CD14-positive monocyte (primary cell): ENCODE measurements at regions not wholly inside any gene's neighbourhood (a gene's known extent, or its start where the extent isn't known, plus 50 kb on each side); places are given as distances from the start of the nearest gene placed in this dataset.

Experiments
- DNase-seq, 3 donors: peaks; one replicate each; pipeline ENCODE4 v3.0.0-alpha.2; 2011 to 2022
- H2AFZ ChIP-seq: 2 replicates; pipeline ENCODE4 v1.6.0; 2012; ENCODE audit warnings: mild to moderate bottlenecking, low read depth, low read length, inconsistent platforms; ENCODE audit not compliant: insufficient read depth, poor library complexity, severe bottlenecking
- H3K27ac ChIP-seq, 2 donors: 1 replicate in 1 of 2; 2 replicates in 1 of 2; pipeline ENCODE4 v1.5.1; 2012 to 2013; ENCODE audit warnings: low read length in 2 of 2, control low read depth in 1 of 2, inconsistent platforms in 1 of 2, low read depth in 1 of 2, mild to moderate bottlenecking in 1 of 2
- H3K27me3 ChIP-seq, 2 donors: one replicate each; pipeline versions ENCODE4 v1.6.0 to v1.6.1; 2011 to 2013; ENCODE audit warnings: low read length in 2 of 2; ENCODE audit not compliant: control insufficient read depth in 2 of 2, insufficient read depth in 2 of 2
- H3K36me3 ChIP-seq, 2 donors: replicated peaks in 1 of 2; 1 replicate in 1 of 2; 2 replicates in 1 of 2; pipeline versions ENCODE4 v1.5.1 to v1.6.1; 2012 to 2013; ENCODE audit warnings: low read length in 2 of 2, control low read depth in 1 of 2, inconsistent platforms in 1 of 2, mild to moderate bottlenecking in 1 of 2; ENCODE audit not compliant: insufficient read depth in 2 of 2, control insufficient read depth in 1 of 2
- H3K4me1 ChIP-seq, 2 donors: 1 replicate in 1 of 2; 2 replicates in 1 of 2; pipeline versions ENCODE4 v1.5.1 to v1.6.1; 2012 to 2013; ENCODE audit warnings: low read length in 2 of 2, control low read depth in 1 of 2, inconsistent platforms in 1 of 2, mild to moderate bottlenecking in 1 of 2, moderate library complexity in 1 of 2; ENCODE audit not compliant: insufficient read depth in 2 of 2, control insufficient read depth in 1 of 2
- H3K4me2 ChIP-seq: replicated peaks from 2 replicates; pipeline ENCODE3; 2012; ENCODE audit warnings: low read length, moderate library complexity, mild to moderate bottlenecking; ENCODE audit not compliant: poor library complexity, severe bottlenecking; ENCODE audit errors: extremely low read depth
- H3K4me3 ChIP-seq, 3 experiments: fragments of 200-600 bp in 1 of 3; sonication (generic) in 1 of 3; replicated peaks in 1 of 3; 1 replicate in 2 of 3; 2 replicates in 1 of 3; pipeline ENCODE4 v1.5.1; 2011 to 2013; ENCODE audit warnings: low read length in 3 of 3, mild to moderate bottlenecking in 3 of 3, control low read depth in 2 of 3, low read depth in 2 of 3, inconsistent platforms in 1 of 3, moderate library complexity in 1 of 3
- H3K79me2 ChIP-seq: 2 replicates; pipeline ENCODE4 v1.6.0; 2012; ENCODE audit warnings: mild to moderate bottlenecking, control low read depth, inconsistent platforms, low read length, moderate library complexity; ENCODE audit not compliant: insufficient read depth
- H3K9ac ChIP-seq: 2 replicates; pipeline ENCODE4 v1.6.0; 2017; ENCODE audit warnings: low read length, mild to moderate bottlenecking; ENCODE audit not compliant: insufficient read depth, poor library complexity, severe bottlenecking
- H3K9me3 ChIP-seq, 2 donors: replicated peaks in 1 of 2; 1 replicate in 1 of 2; 2 replicates in 1 of 2; pipeline versions ENCODE4 v1.5.1 to v1.6.1; 2012 to 2013; ENCODE audit warnings: low read length in 2 of 2, control low read depth in 1 of 2; ENCODE audit not compliant: control insufficient read depth in 1 of 2, insufficient read depth in 1 of 2
- H4K20me1 ChIP-seq: 2 replicates; pipeline ENCODE4 v1.6.0; 2012; ENCODE audit warnings: mild to moderate bottlenecking, low read length, control low read depth, moderate library complexity; ENCODE audit not compliant: insufficient read depth
- H3K27ac Mint-ChIP-seq, 7 donors: one replicate each; pipeline ENCODE4 v1.8.0; 2020; ENCODE audit warnings: mild to moderate bottlenecking in 7 of 7, mixed read lengths in 7 of 7, moderate library complexity in 6 of 7, inconsistent platforms in 2 of 7
- H3K27me3 Mint-ChIP-seq, 3 donors: one replicate each; pipeline ENCODE4 v1.8.0; 2021 to 2022; ENCODE audit warnings: low read depth in 3 of 3, mild to moderate bottlenecking in 3 of 3, mixed read lengths in 3 of 3, moderate library complexity in 3 of 3, inconsistent platforms in 1 of 3
- H3K36me3 Mint-ChIP-seq, 2 donors: one replicate each; pipeline ENCODE4 v1.8.0; 2020; ENCODE audit warnings: mixed read lengths in 2 of 2, inconsistent platforms in 1 of 2, mild to moderate bottlenecking in 1 of 2
- H3K4me1 Mint-ChIP-seq: one replicate; pipeline ENCODE4 v1.8.0; 2020; ENCODE audit warnings: mild to moderate bottlenecking, mixed read lengths
- H3K4me3 Mint-ChIP-seq, 2 donors: one replicate each; pipeline ENCODE4 v1.8.0; 2020; ENCODE audit warnings: mild to moderate bottlenecking in 2 of 2, mixed read lengths in 2 of 2, moderate library complexity in 1 of 2
- H3K9me3 Mint-ChIP-seq, 7 donors: one replicate each; pipeline ENCODE4 v1.8.0; 2020 to 2022; ENCODE audit warnings: mixed read lengths in 7 of 7, mild to moderate bottlenecking in 6 of 7, moderate library complexity in 6 of 7, inconsistent platforms in 2 of 7
- CTCF ChIP-seq: fragments of 200-600 bp; IDR thresholded peaks from one replicate; pipeline ENCODE4 v1.8.0; 2022; ENCODE audit warnings: antibody characterized with exemption, mild to moderate bottlenecking
- WGBS: methylation state at CpG from one replicate; pipeline ENCODE4 v1.1.5; 2013; ENCODE audit warnings: missing lambda C conversion rate; ENCODE audit not compliant: insufficient coverage; 5-methylcytosine and 5-hydroxymethylcytosine counted together
- intact Hi-C, 2 donors: fragments of 100-400 bp; cut with micrococcal nuclease; formaldehyde crosslinking; loops; one replicate each; pipeline versions ENCODE4 v1.15.0 to v1.15.1; 2023

- intact Hi-C loops, result no loop called here
- no peaks in the 10 kb centered on the region for H3K36me3 Mint-ChIP-seq
- Histone ChIP-seq H3K79me2 (no peaks in the 10 kb centered on the region), H3K9me3 (no peaks in the 10 kb centered on the region), H2AFZ (peak overlapping the region; percentile 67), H4K20me1 (no peaks in the 10 kb centered on the region), H3K27me3 (no peaks in the 10 kb centered on the region), H3K4me2 (no peak overlapping the region), H3K4me1 (peaks cover 7% of the 10 kb centered on the region in 2 donors), H3K36me3 (no peaks in the 10 kb centered on the region), H3K9ac (no peak overlapping the region), H3K27ac (no peak overlapping the region), H3K4me3 (no peak overlapping the region)
- TF ChIP-seq CTCF, result no peak
- peaks cover 15% of the 10 kb centered on the region for H3K4me1 Mint-ChIP-seq
- H3K4me3 Mint-ChIP-seq, result no peak overlapping the region
- H3K27me3 Mint-ChIP-seq, result peaks cover 0 to 3% (median 0%) of the 10 kb centered on the region in 3 donors
- DNase-seq, result no peak
- peak overlapping the region in 1 of 7 donors; percentile 13 for H3K27ac Mint-ChIP-seq
- WGBS, result 5% methylated on average over 4 of the region's 7 CpGs
- H3K9me3 Mint-ChIP-seq, result peaks cover 0 to 2% (median 0%) of the 10 kb centered on the region in 7 donors
These were observed 152.8 kb downstream of the BCL11A start for GRCh38 chr2:60400462-60401246.

GRCh38 chr2:60394463-60394862 is 159.0 kb downstream of the BCL11A start:
- no peak overlapping the region for H3K4me3 ChIP-seq
- no peaks in the 10 kb centered on the region for H3K4me1 ChIP-seq
- intact Hi-C loops, result no loop called here
- Mint-ChIP-seq H3K36me3 (no peaks in the 10 kb centered on the region), H3K9me3 (peaks cover 0 to 4% (median 0%) of the 10 kb centered on the region in 7 donors), H3K27ac (no peak overlapping the region), H3K4me3 (no peak overlapping the region), H3K27me3 (peaks cover 0 to 3% (median 2%) of the 10 kb centered on the region in 3 donors), H3K4me1 (peaks cover 7% of the 10 kb centered on the region)
- H3K36me3 ChIP-seq, result no peaks in the 10 kb centered on the region
- H3K9ac ChIP-seq, result no peak overlapping the region
- H3K27ac ChIP-seq, result no peak overlapping the region
- no peaks in the 10 kb centered on the region for H3K79me2 ChIP-seq
- H3K27me3 ChIP-seq, result no peaks in the 10 kb centered on the region
- no peak overlapping the region for H2AFZ ChIP-seq
- no peak for DNase-seq
- TF ChIP-seq CTCF, result no peak
- no peaks in the 10 kb centered on the region for H4K20me1 ChIP-seq
- H3K9me3 ChIP-seq, result no peaks in the 10 kb centered on the region
- H3K4me2 ChIP-seq, result no peak overlapping the region
- no CpG with 5 or more reads among the region's 2 CpGs for WGBS
